GM19395 (cell line): ENCODE measurements at regions not wholly inside any gene's neighbourhood (a gene's known extent, or its start where the extent isn't known, plus 50 kb on each side); places are given as distances from the start of the nearest gene placed in this dataset.
A peak's percentile ranks its signal among the peaks of the same experiment; 100 is the strongest.

ENCODE experiments used
- ATAC-seq: cut with Tn5 transposase; IDR thresholded peaks from one replicate; pipeline ENCODE4 v1.9.1; 2021; ENCODE audit warnings: mild to moderate bottlenecking, moderate library complexity; ENCODE audit not compliant: unreplicated experiment

DNA sequence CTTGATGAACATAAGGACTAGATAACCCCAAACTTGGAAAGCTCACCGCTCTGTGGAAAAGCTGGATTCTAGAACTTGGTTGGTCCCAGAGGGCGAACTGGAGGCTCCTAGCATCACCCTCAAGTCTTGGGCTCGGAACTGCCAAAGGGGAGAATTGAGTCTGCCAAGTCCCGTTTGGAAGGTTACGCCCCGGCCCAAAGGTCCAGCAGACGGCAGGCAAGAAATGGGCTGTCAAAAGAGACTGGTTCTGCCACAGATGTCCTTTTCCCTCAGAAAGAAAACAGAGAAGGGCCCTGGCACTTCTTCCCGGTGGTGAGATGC, 182.2 kb downstream of the ANAPC1 start:
- no peak for ATAC-seq

DNA sequence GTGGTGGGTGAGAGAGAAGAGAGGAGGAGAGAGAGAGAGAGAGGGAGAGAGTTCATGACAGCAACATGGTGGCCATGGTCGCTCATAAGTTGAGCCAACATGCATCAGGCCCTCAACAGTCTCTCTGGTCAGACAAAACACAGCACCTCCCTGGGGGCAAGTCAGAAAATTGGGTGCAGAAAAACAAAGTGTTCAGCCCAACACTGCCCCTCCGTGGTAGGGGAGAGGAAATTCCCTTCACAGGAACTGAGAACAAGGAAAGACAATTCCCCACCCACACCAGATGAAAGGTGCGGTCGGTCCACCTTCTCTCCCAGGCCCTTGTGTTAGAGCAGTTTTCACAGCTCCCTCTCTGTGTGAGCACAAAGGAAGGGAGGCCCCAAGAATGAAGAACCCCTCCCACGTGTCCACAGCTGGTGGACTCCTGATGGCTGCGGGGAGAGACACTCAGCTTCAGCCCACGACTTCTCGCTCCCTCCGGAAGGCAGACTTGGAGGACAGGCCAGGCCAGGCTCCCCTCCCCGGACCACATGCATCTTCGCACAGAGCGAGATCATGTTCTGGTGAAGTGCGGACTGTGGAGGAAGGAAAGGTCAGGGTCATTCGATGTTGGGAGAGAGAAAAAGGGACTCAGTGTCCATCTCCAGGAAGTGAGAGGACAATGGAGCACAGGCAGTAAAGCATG, 181.7 kb downstream of the ANAPC1 start:
- no peak for ATAC-seq

DNA sequence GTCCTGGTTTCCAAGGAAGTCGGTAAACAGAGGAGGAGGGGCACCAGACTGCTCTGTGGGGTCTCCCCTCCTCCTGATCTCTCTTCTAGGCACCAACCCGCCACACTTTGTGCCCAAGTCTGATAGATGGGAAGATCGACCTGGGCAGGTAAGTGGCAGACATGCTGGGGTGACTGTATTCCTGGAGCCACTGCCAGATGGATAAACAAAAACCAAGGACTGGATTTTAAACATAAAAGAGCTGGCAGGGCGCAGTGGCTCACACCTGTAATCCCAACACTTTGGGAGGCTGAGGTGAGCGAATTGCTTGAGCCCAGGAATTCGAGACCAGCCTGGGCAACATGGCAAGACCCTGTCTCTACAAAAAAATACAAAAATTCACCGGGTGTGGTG, 181.2 kb downstream of the ANAPC1 start:
- no peak for ATAC-seq

DNA sequence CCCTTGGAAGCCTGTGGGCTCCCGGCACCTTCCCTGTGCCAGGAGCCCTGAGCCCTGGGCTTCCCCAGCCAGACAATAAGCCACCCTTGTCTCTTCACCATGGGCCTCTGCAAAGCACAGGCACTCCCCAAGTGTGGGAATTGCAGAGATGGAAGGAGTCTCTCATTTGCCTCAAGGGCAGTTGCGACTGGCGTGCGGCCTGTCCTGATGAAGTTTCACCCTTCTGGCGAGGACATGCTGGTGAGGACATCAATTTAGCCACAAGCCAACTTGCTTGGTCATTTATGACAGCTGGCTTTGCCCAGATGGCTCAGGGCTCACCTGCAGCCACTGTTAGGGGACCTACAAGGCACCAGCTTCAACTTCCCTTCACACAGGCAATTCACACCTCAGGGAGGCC, 180.2 kb downstream of the ANAPC1 start:
- no peak for ATAC-seq

DNA sequence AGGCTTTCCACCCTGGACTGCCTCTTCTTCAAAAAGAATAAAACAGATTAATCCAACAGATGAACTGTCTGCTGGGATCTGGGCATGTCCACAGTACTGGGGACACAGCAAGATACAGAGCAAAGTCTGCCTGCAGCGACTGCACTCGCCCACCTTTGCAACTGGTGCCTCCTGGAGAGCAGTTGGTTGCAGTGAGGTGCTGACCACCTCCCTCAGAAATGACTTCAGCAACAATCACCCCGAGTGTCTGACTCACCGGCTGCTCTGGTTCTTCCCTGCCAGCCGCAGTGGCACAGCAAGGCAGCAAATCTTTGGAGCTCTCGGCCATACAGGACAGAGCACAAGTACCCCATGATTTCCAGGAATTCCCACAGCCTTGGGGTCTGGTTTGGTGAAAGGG, 179.7 kb downstream of the ANAPC1 start:
- no peak for ATAC-seq

DNA sequence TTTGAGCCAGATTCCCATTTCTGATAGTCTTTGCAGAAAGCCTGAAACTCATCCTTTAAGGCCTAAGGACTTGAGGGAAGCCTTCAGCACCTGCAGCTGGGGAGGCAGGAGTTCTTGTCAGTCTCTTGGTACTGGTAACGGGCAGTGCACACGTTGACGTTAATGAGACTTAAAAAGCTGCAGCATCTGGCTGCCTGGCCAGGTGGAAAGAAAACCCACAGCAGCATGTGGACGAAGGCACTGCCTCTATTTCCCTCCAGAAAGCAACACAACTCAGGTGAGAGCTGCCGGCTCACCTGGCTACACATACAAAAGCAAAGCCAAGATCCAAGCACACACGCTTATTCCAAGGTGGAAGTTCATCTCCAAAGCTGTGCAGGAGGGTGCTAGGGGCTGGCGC, 178.8 kb downstream of the ANAPC1 start:
- ATAC-seq = peak; percentile 22

DNA sequence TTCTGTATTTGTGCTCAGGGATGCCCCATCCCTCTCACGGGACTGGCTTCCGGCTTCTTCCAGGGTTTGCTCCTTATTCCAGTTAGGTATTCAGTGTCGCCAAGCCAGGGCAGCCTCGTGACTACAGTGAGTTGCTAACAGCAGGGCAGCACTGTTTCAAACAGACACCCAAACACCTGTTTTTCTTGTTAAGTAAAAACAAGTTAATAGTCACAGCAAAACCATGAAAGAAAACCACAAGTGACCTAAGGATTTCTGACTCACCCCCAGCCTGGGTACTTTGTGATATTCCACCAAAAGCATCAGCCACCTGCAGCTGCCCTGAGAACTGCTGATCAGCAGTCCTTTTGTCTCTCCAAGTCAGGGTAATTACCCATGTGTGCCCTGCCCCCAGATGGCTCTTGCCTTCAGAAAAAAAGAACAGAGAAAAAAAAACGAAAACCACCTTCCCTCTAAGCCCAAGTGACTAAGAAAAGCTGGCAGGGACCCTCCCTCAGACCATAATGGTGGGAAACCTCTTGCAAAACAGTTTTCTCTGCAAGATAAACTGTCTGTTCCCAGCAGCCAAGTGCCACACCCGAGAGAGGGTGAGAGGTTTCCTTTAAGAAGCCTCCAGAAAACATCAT, 178.2 kb downstream of the ANAPC1 start:
- peak; percentile 91 for ATAC-seq

DNA sequence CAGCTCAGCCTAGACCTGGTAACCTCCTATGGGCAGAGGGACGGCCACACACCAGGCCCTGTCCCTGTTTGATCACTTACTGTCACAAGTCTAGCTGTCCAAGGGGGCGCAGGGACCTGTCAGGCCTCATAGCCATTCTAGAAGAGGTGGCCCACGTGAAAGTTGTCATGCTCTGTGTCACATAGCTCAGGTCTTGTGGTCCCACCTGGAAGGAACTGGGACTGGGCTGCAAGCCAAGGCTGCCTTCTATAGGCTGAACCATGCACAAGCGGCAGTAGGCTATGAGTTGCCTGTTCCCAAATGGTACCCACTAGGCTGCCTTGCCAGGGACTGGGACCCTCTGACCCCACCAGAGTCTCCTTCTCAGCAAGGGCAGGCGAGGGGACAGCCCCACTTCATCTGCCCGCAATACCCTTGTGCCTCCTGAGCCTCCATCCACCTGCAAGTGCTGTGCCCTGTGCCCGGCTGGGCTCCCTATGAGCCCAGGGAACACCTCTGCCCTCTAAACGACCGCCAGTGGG, 177.5 kb downstream of the ANAPC1 start:
- ATAC-seq = peak; percentile 8

DNA sequence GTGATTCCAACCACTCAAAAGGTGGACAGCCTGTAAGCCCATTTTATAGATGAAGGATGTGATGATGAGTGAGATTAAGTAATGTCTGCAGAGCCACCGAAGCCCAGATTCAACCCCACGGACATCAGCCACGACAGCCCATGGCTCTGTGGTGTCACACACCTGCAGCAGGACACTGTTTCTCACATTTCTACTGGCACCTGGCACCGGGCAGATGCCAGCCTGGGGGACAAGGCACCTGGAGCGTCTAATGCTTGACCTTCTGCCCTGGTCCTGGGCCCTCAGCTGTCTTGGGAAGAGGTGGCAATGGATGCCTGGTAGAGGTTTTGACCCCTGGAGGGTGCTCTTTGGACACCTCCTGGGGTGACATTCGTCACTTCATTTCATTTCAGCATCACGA, 176.3 kb downstream of the ANAPC1 start:
- ATAC-seq = no peak

DNA sequence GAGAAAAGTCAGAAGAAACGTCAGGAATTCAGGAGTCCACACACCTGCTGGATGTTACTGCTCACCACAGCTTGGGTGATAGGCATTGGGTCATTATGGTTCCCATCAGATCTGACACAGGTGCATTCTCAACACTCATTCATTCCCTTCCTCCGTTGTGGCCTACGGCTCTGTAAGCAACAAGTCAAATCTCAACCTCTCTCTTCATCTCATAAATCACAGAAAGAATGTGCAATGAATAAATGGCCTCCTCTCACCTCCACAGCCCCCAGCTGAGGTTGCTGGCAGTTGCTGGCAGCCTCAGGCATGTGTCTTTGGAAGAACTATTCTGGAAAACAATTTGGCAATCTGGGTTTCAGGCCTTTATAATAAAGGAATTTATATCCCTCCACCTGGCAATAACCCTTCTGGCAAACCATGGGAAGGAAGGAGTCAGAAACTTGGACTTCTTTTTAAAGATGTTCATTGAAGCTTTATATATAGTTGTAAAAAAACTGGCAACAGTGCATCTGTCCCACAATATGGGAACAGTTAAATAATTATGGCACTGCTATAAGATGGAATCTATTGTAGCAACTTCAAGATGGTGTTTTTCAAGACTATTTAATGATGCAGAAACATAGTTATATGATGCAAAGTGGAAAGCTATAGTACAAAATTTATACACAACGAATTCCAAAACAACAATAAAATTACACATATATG, 175.4 kb downstream of the ANAPC1 start:
- ATAC-seq = no peak

DNA sequence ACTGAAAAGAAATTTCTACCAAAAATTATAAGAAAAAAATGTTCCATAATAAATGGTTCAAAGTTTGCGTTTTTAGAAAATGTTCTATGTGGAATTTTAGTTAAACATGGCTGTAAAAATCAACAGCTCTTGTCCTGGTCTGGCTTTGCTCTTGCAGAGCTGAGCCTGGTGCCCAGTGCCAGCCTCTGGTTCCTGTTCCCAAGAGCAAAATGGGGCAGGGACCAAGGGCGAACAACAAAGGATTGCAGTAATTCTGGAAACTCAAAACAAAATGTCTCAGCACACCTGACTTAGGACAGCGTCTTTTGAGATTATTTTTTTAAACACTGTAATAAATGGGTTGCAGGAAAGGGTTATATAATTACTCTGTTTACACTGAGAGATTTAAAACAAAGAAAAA, 174.7 kb downstream of the ANAPC1 start:
- ATAC-seq = no peak

DNA sequence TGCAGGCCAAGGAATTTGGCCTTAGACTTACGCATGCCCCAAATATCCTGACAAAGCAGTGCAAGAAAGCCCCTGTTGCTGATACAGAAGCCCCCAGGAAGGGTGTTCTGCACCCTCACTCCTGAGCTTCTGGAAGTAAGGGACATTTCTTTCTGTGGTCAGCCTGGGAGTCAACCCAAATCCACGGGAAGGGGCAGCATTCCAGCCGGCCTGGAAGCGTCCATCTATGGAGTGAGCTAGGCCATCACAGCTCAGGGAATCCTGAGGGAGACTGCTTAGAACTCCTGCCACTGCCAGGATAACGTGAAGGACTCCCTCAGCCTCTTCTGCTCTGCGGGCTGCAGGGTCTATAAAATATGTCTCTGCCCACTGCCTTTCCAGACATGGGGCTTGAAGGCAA, 173.9 kb downstream of the ANAPC1 start:
- no peak for ATAC-seq

DNA sequence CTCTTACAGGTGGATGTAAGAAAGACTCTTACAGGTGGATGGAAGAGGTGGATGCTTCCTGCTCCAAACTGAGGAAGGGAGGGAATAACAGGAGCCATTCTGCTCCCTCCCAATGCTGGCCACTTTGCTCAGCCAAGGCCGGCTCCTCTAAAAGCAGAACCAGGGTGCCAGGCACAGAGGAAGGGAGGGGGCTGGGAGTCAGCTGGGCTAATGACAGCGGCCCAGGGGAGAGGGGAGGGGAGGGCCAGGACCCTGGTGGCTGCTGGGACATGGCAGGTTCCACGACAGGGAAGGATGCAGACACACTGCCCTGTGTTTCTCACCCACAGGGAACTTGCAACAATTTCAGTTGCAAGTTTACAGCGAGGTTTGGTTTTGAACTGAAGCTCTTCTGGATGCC, 173.4 kb downstream of the ANAPC1 start:
- ATAC-seq = no peak

DNA sequence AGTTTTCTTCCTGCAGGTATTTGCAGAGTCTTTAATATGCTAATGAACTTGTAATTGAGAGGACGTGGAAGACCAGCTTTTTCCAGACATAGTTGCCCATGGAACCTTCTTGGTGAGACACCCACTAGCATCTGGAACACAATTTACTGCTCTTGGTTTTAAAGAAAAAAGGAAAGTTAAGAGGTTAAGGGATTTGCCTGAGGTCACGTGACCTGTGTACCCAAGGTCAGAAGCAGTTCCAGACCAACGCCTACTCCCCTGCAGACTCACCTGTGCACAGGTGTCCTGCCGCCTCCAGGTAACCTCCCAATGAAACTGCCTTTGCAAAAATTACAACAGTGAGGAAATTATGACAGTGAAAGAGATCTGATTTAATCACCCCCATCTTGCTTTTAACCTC, 172.7 kb downstream of the ANAPC1 start:
- ATAC-seq = no peak

DNA sequence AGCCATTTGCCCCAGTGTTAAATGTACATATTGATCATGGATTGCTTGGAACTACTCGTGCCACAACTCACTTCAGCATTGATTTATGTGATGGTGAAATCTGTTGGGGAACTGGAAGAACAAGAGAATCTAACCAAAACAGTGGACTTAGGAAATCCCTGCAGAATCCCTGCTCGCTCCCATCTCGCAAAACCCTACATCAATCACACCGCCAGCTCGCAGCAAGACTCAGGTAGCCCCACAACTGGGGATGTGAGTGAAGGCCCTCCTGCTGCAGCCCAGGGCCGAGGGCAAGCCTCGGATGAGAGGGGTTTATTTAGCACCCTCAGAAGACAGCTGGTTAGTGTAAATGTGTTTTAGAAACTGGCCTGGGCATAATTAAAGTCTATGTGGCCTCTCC, 171.6 kb downstream of the ANAPC1 start:
- no peak for ATAC-seq

DNA sequence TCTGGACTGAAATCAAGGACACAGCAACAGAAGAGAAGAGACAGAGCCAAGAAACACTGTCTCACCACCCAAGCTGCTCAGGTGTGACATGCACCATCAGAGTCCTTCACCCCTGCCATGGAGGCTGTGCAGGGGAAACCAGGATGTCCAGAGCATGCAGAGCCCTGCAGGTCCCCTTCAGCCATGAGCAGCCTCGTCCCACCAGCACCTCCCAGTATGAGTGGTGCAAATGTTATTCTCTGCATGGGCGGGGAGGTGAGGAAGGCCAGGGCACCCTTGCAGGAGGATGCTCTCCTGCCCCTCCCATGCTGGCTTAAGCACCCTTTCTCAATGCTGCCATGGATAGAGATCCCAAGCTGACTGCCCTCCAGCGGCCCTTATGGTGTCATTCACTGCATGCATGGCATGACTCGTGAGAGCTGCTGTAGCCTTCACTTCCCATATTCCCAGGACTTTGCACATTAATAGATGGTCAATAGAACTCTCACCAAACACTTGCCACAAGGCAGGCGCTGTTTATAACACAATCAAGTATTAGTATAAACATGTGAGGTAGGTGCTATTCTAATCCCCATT, 171.0 kb downstream of the ANAPC1 start:
- no peak for ATAC-seq

DNA sequence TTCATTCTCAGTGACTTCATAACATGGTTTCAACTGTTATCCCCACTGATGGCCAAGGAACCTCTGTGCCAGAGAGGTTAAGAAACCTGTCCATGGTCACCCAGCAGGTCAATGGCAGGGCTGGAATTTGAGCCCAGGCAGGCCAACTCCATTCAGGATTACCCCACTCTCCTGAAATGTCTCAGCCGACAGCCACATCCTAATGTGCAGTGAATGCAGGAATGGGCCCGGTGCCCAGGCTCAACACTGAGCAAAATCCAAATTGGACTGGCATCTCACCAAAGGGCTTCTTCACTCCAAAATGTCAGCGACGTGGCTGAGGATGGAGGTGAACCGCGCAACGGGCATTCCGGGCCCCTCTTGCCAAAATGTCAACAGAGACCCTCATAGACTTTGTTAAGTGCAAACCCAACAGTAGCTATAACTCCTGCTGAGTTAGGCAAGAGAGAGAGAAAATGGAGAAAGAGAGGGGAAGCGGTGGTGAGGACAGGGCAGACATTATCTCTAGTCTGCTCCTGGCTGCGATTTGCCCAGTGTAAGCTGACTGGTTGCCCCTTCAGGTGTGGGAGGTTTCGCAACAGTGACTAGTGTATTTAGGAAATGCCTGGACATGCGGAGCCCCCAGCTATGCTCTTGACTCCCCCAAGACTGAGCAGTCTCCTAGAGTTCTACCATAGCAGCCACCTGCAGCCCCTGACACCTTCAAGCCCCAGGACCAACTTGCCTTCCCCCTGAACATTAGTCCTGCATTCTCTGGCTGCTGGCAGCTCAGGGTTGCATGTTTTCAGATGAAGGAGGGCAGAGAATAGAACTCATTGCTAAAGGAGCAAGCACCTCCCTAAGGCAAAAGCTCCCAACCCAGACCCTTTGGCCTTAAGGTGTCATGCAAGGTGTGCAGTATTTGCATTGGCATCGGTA, 167.7 kb downstream of the ANAPC1 start:
- no peak for ATAC-seq

DNA sequence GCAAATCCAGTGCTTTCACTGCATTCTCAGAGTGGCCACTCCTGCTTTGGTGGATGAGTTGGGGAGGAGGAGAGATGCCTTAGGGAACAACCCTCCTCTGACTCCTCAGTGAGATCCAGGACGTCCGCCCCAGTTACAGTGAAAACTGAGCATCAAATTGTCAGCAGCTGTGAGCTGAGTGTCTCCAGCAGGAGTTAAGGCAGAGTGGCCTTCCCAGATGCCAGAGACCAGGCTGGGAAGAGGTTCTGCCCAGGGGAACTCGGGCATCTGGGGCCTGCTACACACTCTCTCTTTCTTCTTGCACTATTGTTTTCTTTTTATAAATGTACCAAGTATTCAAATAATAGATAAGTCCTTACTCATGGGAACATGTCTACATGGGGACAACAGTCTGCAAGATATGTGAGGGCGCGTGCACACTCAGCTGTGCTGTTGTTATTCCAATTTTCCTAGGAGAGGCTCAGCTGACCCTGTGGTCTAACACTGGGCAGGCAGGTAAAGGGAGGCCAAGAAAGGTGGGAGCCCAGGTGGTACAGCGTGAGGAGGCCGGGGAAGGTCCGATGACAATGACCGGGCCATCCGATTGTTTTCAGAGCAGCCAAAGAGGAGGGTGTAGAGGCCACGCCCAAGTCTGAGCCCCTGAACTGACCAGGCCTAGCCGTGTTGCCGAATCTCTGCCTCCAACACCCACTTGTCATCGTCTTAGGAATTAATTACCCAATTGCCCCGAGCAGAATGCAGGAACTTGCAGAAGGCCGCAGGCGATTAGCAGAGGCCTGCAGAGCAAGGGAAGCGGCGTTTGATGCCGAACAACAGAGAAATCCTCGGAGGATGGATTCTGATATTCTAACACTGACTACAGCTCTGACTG, 166.9 kb downstream of the ANAPC1 start:
- no peak for ATAC-seq
